Glomerular visceral epithelial cell (primary cell): ENCODE measurements at regions not wholly inside any gene's neighbourhood (a gene's known extent, or its start where the extent isn't known, plus 50 kb on each side); places are given as distances from the start of the nearest gene placed in this dataset.

Source experiments
- DNase-seq: peaks from one replicate; pipeline ENCODE4 v3.0.0-alpha.2; 2016; ENCODE audit errors: extremely low spot score

- no peak for DNase-seq
These were observed 123.7 kb downstream of the AQP4 start for GRCh38 chr18:26741758-26742157.

GRCh38 chr18:26741048-26741447 is 124.5 kb downstream of the AQP4 start:
- DNase-seq, result no peak

GRCh38 chr18:26740396-26740795 is 125.1 kb downstream of the AQP4 start:
- DNase-seq, result no peak

- DNase-seq, result no peak
These were observed 126.8 kb downstream of the AQP4 start for GRCh38 chr18:26738706-26739105.

- DNase-seq, result no peak
These were observed 129.2 kb downstream of the AQP4 start for GRCh38 chr18:26736301-26736700.

DNA sequence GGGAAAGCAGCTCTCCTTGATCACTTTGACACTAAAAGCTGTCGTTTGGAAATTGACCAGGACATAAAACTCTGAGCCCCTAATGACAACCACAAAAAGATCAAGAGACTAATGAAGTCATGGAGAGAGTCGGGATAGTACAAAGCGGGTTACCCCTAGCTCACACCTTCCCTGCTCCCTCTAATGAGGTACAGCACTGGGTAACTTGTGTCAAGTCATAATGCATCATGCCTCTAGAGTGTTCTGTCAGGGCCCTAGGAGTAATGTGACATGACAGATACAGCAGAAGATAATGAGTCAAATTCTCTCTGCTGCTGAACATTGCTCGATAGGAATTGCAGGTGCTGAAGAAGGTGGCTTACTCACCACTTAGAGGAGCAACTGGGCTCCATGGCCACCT is 130.7 kb downstream of the AQP4 start:
- no peak for DNase-seq

- no peak for DNase-seq
These were observed 136.1 kb downstream of the AQP4 start for GRCh38 chr18:26729449-26729848.

- no peak for DNase-seq
These were observed 136.5 kb downstream of the AQP4 start for GRCh38 chr18:26729008-26729407.

- DNase-seq, result no peak
These were observed 141.5 kb downstream of the AQP4 start for GRCh38 chr18:26723981-26724380.

DNA sequence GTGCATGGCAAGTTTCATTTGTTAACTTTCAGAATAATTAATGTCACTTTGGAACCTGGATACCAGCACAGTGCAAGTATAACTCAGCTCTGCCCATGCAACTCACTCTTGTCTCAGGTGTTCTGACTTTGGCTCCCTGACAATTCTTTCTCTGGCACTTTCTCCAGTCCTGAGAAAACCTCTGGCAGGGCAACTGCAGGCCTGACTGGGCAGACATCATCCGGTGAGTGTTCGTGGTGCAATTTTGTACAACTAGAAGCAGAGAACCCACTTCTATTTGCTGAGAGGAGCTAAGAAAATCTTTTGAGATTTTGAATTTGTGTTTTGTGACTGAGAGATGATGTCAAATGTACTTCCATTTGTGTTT is 143.0 kb downstream of the AQP4 start:
- no peak for DNase-seq

DNA sequence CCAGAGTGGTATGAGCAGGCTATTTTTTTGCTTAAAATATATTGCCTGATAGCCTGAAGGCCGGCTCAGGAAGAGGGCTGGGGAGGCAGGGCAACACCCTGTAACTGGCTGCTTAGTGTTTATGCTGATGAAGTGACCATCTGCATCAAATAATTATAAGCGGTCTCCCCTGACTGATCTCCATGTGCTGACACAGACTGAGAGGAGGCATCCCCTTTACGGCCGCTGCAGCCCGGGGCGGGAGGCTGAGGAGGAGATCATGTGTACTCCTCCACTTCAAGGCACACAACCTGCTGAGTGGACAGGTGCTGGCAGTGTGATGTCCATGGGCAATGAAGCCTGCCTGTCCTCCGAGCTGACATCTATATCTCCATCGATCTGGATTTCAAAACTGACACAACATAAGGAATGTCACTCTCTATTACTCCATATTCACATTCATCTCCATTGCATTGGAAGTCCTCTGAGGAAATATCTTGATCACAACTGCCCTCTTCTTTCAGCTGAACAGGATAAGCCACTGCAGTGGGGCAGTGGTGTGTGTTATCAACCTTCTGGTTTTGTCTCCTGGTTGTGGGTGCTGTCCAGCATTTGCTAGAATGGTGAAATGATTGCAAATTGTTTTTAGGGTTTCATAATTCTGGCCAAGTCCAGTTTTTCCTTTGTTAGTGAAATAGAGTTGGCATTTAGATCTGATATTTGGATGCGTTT is 143.5 kb downstream of the AQP4 start:
- DNase-seq, result no peak

GRCh38 chr18:26719896-26720295 is 145.6 kb downstream of the AQP4 start:
- DNase-seq, result no peak

DNA sequence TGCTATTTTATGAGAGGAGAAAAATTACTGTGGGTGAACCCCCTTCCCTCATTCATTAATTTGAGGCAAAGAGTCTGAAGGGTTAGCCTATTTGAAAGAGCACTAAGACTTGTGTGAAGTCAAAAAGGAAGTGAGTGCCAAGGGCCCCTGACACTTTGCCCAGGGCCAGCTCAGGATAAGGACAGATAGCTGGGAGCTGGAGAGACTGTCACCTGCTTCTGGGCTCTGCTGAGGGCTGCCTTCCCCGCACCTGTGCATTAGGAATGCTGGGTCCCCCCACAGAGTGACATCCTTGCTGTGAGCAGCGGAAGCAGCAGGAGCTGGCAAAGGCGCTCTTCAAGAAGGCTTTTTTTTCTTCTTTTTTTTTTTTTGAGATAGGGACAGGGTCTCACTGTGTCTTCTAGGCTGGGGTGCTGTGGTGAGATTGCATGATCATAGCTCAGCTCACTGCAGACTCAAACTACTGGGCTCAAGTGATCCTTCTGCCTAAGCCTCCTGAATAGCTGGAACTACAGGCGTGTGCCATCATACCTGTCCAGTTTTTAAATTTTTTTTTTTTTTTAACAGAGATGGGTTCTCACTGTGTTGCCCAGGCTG is 148.3 kb downstream of the AQP4 start:
- DNase-seq, result no peak

GRCh38 chr18:26714739-26715138 is 150.8 kb downstream of the AQP4 start:
- DNase-seq, result no peak

GRCh38 chr18:26711756-26712155 is 153.8 kb downstream of the AQP4 start:
- no peak for DNase-seq

DNA sequence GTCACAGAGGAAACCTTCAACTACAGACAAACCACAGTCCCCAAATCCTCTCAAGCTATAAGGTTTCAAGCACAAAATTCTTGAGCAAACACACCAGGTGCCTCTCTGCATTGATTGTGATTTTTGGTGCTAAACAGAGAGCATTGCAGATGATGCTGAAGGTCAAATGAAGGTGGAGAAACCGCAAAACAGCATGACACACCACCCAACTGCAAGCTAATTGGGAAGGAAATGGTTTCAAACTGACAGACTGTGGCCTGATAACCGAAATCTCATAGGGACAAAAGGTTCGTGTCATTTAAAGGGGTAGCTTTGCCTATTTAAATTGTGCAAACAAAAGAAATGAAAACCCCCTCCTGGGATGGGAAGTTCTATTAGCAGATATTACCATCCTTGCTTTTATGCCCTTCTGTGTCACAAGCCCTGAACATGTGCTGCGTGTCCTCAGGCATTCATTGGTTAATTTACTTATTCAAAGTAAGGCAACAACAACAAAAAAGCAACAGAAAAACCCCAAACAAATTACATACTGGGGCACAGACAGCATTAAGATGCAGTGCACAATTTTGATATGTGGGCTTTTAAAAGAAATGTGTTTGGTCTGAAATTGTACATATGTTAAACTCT is 154.9 kb downstream of the AQP4 start:
- DNase-seq, result no peak

DNA sequence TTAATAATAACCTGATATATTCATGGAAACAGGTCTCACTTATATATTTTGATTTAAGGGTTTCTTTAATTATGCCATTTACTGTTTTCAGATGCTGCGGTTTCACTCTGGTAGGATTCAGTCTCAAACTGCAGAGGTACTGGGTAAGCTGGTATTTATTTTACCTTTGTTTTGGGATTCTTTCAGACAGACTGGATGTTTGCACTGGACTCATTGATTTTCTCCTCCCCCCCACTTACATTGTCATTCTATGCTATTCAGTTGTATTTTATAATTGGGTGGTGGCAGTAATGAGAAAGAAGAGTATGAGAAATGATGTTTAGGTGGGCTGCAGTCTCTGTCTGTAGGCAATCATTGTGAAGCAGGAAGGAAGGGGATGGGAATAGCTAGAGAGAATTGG is 155.6 kb downstream of the AQP4 start:
- no peak for DNase-seq

DNA sequence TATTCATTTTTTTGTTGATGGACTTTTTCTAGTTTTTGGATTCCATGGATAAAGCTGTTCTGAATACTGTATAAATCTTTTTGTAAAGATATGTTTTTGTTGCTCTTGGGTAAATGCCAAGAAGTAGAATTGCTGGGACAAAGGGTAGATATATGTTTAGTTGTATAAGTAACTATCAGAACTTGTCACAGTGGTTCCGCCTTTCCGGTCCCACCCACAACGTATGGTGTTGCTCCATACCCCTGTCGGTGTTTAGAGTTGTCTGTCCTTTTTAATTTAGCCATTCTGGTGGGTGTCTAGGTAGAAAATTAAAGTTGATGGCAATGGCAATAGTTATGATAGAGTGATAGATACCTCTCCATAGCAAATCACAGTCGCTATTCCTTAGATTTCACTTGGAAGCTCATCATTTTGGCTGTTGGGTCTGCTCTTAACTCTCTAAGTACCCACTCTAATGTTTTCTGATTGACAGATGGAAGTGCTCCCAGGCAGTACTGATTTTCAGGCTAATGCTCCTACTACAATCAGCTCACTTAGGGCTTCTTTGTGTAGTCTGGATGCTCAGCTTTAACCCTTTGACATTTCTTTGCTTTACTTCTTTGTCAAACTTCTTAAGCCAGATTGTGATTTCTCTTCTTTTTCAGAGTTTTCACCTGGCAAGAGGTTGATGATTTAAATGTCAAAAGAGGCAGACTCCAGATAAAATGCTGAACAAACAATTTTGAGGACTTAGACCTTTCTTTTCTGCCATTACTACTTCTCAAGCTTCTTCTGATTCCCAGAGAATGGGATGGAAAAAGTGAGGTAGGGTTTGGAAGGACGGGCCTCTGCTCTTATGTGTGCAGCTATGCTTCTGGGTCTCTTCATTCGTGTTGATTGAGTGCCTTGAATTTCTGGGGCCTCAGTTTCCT is 156.4 kb downstream of the AQP4 start:
- no peak for DNase-seq

DNA sequence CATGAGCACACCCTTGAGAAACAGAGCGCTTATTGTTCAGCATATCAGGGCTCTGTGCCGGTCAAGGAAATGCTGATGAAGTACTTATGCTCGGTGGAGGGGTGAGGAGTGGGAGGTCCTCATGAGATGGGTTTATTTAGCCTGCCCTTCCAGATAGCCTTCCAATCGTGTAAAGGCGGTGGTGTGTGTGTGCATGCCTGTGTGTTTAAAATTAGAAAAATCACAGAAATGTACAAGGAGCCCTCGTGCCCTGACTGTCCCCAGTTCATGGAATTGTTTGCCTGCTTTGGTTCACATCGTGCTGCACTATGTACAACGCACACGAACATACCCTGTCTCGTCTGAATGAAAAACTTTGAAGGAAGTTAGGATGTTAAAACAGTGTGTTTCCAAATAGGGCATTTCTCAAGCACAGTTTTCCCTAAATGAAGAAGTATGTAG is 158.6 kb downstream of the AQP4 start:
- no peak for DNase-seq

DNA sequence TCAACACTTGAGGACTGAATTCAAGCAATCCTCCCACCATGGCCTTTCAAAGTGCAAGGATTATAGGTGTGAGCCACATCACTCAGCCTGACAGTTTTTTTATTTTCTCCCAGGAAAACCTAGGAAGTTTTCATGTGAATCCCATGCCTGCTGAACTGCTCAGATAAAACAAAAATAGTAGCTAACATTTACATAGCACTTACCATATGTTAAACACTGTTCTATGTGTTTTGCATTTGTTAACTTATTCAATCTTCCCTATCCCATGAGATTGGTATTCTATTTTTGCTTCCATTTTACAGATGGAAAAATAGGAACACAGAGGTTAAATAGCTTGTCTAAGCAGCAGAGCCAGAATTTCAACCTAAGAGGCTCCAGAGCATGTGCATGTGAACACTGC is 157.4 kb upstream of the KCTD1 start:
- no peak for DNase-seq

GRCh38 chr18:26703170-26703930 is 155.0 kb upstream of the KCTD1 start:
- DNase-seq, result no peak

DNA sequence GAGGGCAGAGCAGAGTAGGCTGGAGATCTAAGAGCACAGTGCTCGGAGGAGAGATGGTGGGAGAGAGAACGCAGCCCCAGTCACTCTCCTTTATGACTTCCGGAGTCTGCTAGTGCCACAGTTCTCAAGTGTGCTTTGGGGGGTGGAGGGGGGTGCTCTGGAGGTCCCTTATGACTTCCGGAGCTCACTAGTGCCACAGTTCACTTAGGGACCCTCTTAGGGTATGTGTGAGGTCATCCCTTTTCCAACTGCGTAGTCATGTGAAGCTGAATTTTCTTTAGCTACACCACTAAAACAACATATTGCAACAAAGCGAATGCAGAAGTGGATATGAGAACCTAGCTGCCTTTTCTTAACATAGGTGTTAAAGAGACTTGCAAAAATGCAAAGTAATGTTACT is 153.7 kb upstream of the KCTD1 start:
- no peak for DNase-seq
